ENCODE measurements at regions not wholly inside any gene's neighbourhood (a gene's known extent, or its start where the extent isn't known, plus 50 kb on each side); places are given as distances from the start of the nearest gene placed in this dataset.

GRCh38 chr18:9008200-9008708 is 94.2 kb upstream of the NDUFV2 start:
- no peak overlapping the region for H3K4me3 ChIP-seq
- no peaks in the 10 kb centered on the region for H3K9me3 ChIP-seq
- no peaks in the 10 kb centered on the region for H3K4me1 ChIP-seq
- no peaks in the 10 kb centered on the region for H3K36me3 ChIP-seq
- no peaks in the 10 kb centered on the region for H3K27me3 ChIP-seq
- TF ChIP-seq CTCF (IDR thresholded peaks at IDR 0.05): no peak
- no peak overlapping the region for H3K27ac ChIP-seq
- DNase-seq (ENCODE audit: low spot score): no peak

GRCh38 chr18:9008709-9009635 is 93.5 kb upstream of the NDUFV2 start:
- no peaks in the 10 kb centered on the region for H3K36me3 ChIP-seq
- H3K27me3 ChIP-seq: no peaks in the 10 kb centered on the region
- H3K9me3 ChIP-seq: no peaks in the 10 kb centered on the region
- H3K4me1 ChIP-seq: no peaks in the 10 kb centered on the region
- no peak for DNase-seq (ENCODE audit: low spot score)
- no peak overlapping the region for H3K4me3 ChIP-seq
- TF ChIP-seq CTCF (IDR thresholded peaks at IDR 0.05): no peak
- H3K27ac ChIP-seq: no peak overlapping the region

- no peak for DNase-seq (ENCODE audit: low spot score)
- H3K36me3 ChIP-seq: no peaks in the 10 kb centered on the region
- no peak for TF ChIP-seq CTCF (IDR thresholded peaks at IDR 0.05)
- no peaks in the 10 kb centered on the region for H3K9me3 ChIP-seq
- H3K27ac ChIP-seq: no peak overlapping the region
- no peaks in the 10 kb centered on the region for H3K27me3 ChIP-seq
- H3K4me3 ChIP-seq: no peak overlapping the region
- no peaks in the 10 kb centered on the region for H3K4me1 ChIP-seq
Observed at GRCh38 chr18:9009703-9010488, 92.6 kb upstream of the NDUFV2 start.

GRCh38 chr18:9011431-9011830 is 91.1 kb upstream of the NDUFV2 start:
- TF ChIP-seq CTCF (IDR thresholded peaks at IDR 0.05): no peak
- no peak for DNase-seq (ENCODE audit: low spot score)
- H3K27me3 ChIP-seq: no peaks in the 10 kb centered on the region
- no peak overlapping the region for H3K4me3 ChIP-seq
- no peak overlapping the region for H3K27ac ChIP-seq
- no peaks in the 10 kb centered on the region for H3K9me3 ChIP-seq
- no peaks in the 10 kb centered on the region for H3K36me3 ChIP-seq
- no peaks in the 10 kb centered on the region for H3K4me1 ChIP-seq

- no peak for TF ChIP-seq CTCF (IDR thresholded peaks at IDR 0.05)
- Histone ChIP-seq H3K9me3 (peaks cover 0 to 6% of the 10 kb centered on the region in 2 donors), H3K4me3 (no peak overlapping the region), H3K27ac (no peak overlapping the region), H3K36me3 (no peaks in the 10 kb centered on the region), H3K27me3 (no peaks in the 10 kb centered on the region), H3K4me1 (peaks cover 0 to 15% of the 10 kb centered on the region in 2 donors)
- DNase-seq (ENCODE audit: low spot score): no peak
Observed at GRCh38 chr18:9013926-9014373, 88.5 kb upstream of the NDUFV2 start.
